GM12878 (cell line): ENCODE measurements at regions not wholly inside any gene's neighbourhood (a gene's known extent, or its start where the extent isn't known, plus 50 kb on each side); places are given as distances from the start of the nearest gene placed in this dataset.

Experiments
- ATAC-seq: fragments of 200-7000 bp; cut with Tn5 transposase; 3 replicates; pipeline ENCODE4 v1.9.1; 2020; ENCODE audit warnings: mild to moderate bottlenecking, moderate library complexity
- BruUV-seq: library from RNA; stranded (reverse); fragments of 400-500 nt; replicated peaks from 2 replicates; lab custom pipeline; 2021; lab: Mats Ljungman, UMichigan
- CTCF ChIA-PET: fragments of 300-600 bp; sonication (Branson Sonifier 250); formaldehyde crosslinking; extraction: SDS; loops from one replicate; lab custom pipeline; 2021; ENCODE audit warnings: inconsistent platforms; lab: Yijun Ruan, JAX
- POLR2A ChIA-PET: fragments of 350-600 bp; formaldehyde crosslinking; extraction: SDS; loops from one replicate; lab custom pipeline; 2021; ENCODE audit warnings: inconsistent platforms; lab: Charles Lee
- RAD21 ChIA-PET: fragments of 300-600 bp; sonication (Branson Sonifier 250); formaldehyde crosslinking; loops from one replicate; lab custom pipeline; 2023; ENCODE audit warnings: antibody characterized with exemption; ENCODE audit not compliant: unreplicated experiment; lab: Charles Lee
- SMC1A ChIA-PET: fragments of 300-600 bp; sonication (Branson Sonifier 250); formaldehyde crosslinking; loops from one replicate; lab custom pipeline; 2023; ENCODE audit not compliant: unreplicated experiment, uncharacterized antibody; lab: Charles Lee
- DNase-seq: peaks from one replicate; pipeline ENCODE4 v3.0.0-alpha.2; 2011; ENCODE audit warnings: low read depth, low spot score
- FAIRE-seq: peaks from 3 replicates; lab custom pipeline; 2011; peaks lifted over from hg19 to GRCh38; lab: Jason Lieb, UNC
- H2AFZ ChIP-seq: 2 replicates; pipeline ENCODE4 v1.6.0; 2011; ENCODE audit warnings: low read depth, low read length, control low read depth; ENCODE audit not compliant: control insufficient read depth
- H3K27ac ChIP-seq: 2 replicates; pipeline ENCODE4 v1.5.1; 2011; ENCODE audit warnings: control low read depth; ENCODE audit not compliant: control insufficient read depth, insufficient read depth
- H3K27me3 ChIP-seq, 2 experiments: replicated peaks in 1 of 2; 2 replicates each; pipeline versions ENCODE4 v1.6.0 to v1.6.1; 2011; ENCODE audit warnings: low read length in 1 of 2; ENCODE audit not compliant: control insufficient read depth in 2 of 2, insufficient read depth in 2 of 2
- H3K36me3 ChIP-seq, 2 experiments: 2 replicates each; pipeline ENCODE4 v1.5.1; 2011; ENCODE audit warnings: low read length in 1 of 2; ENCODE audit not compliant: control insufficient read depth in 2 of 2, insufficient read depth in 2 of 2
- H3K4me1 ChIP-seq: 2 replicates; pipeline ENCODE4 v1.6.1; 2011; ENCODE audit warnings: mild to moderate bottlenecking, low read length, moderate library complexity, mixed read lengths; ENCODE audit not compliant: control insufficient read depth, insufficient read depth
- H3K4me2 ChIP-seq: 2 replicates; pipeline ENCODE4 v1.6.0; 2011; ENCODE audit warnings: control low read depth; ENCODE audit not compliant: control insufficient read depth, insufficient read depth
- H3K4me3 ChIP-seq: fragments of 200-600 bp; sonication (generic); 2 replicates; pipeline ENCODE4 v1.5.1; 2016
- H3K79me2 ChIP-seq: 2 replicates; pipeline ENCODE4 v1.6.0; 2011; ENCODE audit warnings: low read length; ENCODE audit not compliant: control insufficient read depth, insufficient read depth
- H3K9ac ChIP-seq: 2 replicates; pipeline ENCODE4 v1.8.0; 2011; ENCODE audit warnings: low read length, control low read depth, mixed read lengths; ENCODE audit not compliant: control insufficient read depth, insufficient read depth
- H3K9me3 ChIP-seq: replicated peaks from 3 replicates; pipeline ENCODE4 v1.5.1; 2011; ENCODE audit warnings: mild to moderate bottlenecking, low read length; ENCODE audit not compliant: control insufficient read depth, insufficient read depth
- H4K20me1 ChIP-seq: 2 replicates; pipeline ENCODE4 v1.6.0; 2011; ENCODE audit not compliant: control insufficient read depth, insufficient read depth
- BACH1 ChIP-seq: fragments of 450-650 bp; IDR thresholded peaks from 2 replicates; pipeline ENCODE4 v1.6.1; 2017; ENCODE audit warnings: mild to moderate bottlenecking, borderline replicate concordance
- HDAC6 ChIP-seq: fragments of 200-600 bp; sonication (generic); IDR thresholded peaks from one replicate; pipeline ENCODE4 v1.8.0; 2017; ENCODE audit warnings: antibody characterized with exemption; ENCODE audit not compliant: unreplicated experiment
- KAT2A ChIP-seq: conservative IDR thresholded peaks from 2 replicates; pipeline ENCODE4 v1.6.1; 2011; ENCODE audit warnings: low read depth, low read length; ENCODE audit not compliant: control insufficient read depth
- RELA ChIP-seq: fragments of 450-650 bp; IDR thresholded peaks from 2 replicates; pipeline ENCODE4 v1.8.0; 2014; ENCODE audit warnings: borderline replicate concordance; ENCODE audit not compliant: partially characterized antibody
- ZNF622 ChIP-seq: fragments of 450-650 bp; IDR thresholded peaks from 2 replicates; pipeline ENCODE4 v1.6.1; 2017; ENCODE audit warnings: mild to moderate bottlenecking, inconsistent platforms
- WGBS: methylation state at CpG from one replicate; pipeline ENCODE4 v1.1.6; 2016; ENCODE audit warnings: low lambda C conversion rate; ENCODE audit not compliant: insufficient replicate concordance, insufficient coverage; ENCODE audit errors: missing lambda C conversion rate; 5-methylcytosine and 5-hydroxymethylcytosine counted together
- in situ Hi-C: fragments of 300-500 bp; cut with MboI; formaldehyde crosslinking; loops from 9 replicates; pipeline ENCODE4 v1.14.3; 2018; ENCODE audit warnings: mixed read lengths
- intact Hi-C: fragments of 100-400 bp; cut with micrococcal nuclease; formaldehyde crosslinking; loops from one replicate; pipeline ENCODE4 v1.14.2; 2022; ENCODE audit not compliant: unreplicated experiment
- TF ChIP-seq, protein P1 (sequence below): fragments of 150-350 bp; IDR thresholded peaks from 2 replicates; pipeline ENCODE4 v1.6.1; 2016; ENCODE audit warnings: low read depth, low read length
- TF ChIP-seq, protein P2 (sequence below): IDR thresholded peaks from 2 replicates; pipeline ENCODE4 v1.6.1; 2012; ENCODE audit warnings: mild to moderate bottlenecking, low read depth, low read length
- TF ChIP-seq, protein P3 (sequence below): IDR thresholded peaks from 2 replicates; pipeline ENCODE4 v1.6.1; 2011; ENCODE audit warnings: mild to moderate bottlenecking, low read depth, low read length, moderate library complexity; ENCODE audit not compliant: insufficient replicate concordance
- TF ChIP-seq, protein P4 (sequence below): IDR thresholded peaks from 2 replicates; pipeline ENCODE4 v1.6.1; 2012; ENCODE audit warnings: low read depth, low read length, improper control_type of control experiment

DNA sequence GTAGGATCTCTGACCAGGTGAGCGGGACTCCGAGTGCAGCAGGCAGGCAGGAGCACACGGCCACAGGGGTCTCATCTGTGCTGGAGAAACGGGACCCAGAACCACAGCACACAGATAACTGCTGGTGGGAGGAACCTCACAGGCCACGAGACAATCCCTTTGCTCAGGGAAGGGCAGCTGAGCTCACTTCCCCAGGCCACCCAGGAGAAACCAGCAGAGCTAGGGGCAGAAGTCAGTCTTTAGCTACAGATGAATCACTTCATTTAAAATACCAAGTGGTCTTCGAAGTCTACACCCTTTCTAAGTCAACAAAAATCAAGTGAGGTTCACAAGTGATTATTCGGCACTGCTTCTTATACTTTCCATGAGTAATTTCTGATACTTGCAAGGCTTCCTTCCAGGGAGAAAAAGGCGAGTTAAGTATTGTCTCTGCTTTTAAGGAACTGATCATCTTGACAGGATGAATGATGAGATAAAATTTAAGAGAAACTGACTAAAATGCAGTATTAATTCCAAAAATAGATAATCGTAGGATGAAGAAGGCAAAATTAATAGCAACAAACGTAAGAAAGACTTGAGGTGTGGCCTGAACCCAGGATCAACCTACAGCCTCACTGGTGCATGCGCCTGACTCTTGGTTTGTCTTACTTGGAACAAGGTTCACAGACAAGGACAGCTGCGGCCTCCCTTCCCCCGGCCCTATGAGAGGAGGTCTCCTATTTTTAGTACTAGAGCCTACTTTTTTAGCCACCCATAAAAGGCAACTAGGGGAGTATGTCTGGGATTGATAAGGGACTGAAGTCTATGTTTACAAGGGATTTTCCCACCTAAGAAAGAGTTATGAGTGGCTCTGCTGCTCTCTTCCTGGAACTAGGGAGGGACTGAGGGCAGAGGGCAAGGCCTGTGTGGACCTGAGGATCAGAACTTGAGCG is 233.6 kb downstream of the TTLL2 start:
- no peak overlapping the region for H3K9ac ChIP-seq
- H3K4me3 ChIP-seq: no peak overlapping the region
- no peak overlapping the region for H3K27ac ChIP-seq
- H3K4me2 ChIP-seq: no peak overlapping the region
- intact Hi-C loops: no loop called here
- H3K4me1 ChIP-seq: no peaks in the 10 kb centered on the region
- ChIA-PET POLR2A (no interaction called here), RAD21 (no interaction called here), CTCF (no interaction called here), SMC1A (no interaction called here)
- in situ Hi-C loops: no loop called here
- H3K36me3 ChIP-seq: no peaks in the 10 kb centered on the region
- no peaks in the 10 kb centered on the region for H3K79me2 ChIP-seq
- FAIRE-seq (no peak), DNase-seq (no peak), ATAC-seq (no peak)
- no peaks in the 10 kb centered on the region for H3K27me3 ChIP-seq
- no TSS peak for BruUV-seq
- no peak overlapping the region for H2AFZ ChIP-seq
- WGBS: 34% methylated on average over 14 of the region's 14 CpGs
- H4K20me1 ChIP-seq: no peaks in the 10 kb centered on the region
- no peaks in the 10 kb centered on the region for H3K9me3 ChIP-seq
- TF ChIP-seq, protein P1, sequence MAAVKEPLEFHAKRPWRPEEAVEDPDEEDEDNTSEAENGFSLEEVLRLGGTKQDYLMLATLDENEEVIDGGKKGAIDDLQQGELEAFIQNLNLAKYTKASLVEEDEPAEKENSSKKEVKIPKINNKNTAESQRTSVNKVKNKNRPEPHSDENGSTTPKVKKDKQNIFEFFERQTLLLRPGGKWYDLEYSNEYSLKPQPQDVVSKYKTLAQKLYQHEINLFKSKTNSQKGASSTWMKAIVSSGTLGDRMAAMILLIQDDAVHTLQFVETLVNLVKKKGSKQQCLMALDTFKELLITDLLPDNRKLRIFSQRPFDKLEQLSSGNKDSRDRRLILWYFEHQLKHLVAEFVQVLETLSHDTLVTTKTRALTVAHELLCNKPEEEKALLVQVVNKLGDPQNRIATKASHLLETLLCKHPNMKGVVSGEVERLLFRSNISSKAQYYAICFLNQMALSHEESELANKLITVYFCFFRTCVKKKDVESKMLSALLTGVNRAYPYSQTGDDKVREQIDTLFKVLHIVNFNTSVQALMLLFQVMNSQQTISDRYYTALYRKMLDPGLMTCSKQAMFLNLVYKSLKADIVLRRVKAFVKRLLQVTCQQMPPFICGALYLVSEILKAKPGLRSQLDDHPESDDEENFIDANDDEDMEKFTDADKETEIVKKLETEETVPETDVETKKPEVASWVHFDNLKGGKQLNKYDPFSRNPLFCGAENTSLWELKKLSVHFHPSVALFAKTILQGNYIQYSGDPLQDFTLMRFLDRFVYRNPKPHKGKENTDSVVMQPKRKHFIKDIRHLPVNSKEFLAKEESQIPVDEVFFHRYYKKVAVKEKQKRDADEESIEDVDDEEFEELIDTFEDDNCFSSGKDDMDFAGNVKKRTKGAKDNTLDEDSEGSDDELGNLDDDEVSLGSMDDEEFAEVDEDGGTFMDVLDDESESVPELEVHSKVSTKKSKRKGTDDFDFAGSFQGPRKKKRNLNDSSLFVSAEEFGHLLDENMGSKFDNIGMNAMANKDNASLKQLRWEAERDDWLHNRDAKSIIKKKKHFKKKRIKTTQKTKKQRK: no peak
- TF ChIP-seq HDAC6 (no peak), RELA (no peak), KAT2A (no peak), ZNF622 (no peak), BACH1 (no peak)
- TF ChIP-seq, protein P2, sequence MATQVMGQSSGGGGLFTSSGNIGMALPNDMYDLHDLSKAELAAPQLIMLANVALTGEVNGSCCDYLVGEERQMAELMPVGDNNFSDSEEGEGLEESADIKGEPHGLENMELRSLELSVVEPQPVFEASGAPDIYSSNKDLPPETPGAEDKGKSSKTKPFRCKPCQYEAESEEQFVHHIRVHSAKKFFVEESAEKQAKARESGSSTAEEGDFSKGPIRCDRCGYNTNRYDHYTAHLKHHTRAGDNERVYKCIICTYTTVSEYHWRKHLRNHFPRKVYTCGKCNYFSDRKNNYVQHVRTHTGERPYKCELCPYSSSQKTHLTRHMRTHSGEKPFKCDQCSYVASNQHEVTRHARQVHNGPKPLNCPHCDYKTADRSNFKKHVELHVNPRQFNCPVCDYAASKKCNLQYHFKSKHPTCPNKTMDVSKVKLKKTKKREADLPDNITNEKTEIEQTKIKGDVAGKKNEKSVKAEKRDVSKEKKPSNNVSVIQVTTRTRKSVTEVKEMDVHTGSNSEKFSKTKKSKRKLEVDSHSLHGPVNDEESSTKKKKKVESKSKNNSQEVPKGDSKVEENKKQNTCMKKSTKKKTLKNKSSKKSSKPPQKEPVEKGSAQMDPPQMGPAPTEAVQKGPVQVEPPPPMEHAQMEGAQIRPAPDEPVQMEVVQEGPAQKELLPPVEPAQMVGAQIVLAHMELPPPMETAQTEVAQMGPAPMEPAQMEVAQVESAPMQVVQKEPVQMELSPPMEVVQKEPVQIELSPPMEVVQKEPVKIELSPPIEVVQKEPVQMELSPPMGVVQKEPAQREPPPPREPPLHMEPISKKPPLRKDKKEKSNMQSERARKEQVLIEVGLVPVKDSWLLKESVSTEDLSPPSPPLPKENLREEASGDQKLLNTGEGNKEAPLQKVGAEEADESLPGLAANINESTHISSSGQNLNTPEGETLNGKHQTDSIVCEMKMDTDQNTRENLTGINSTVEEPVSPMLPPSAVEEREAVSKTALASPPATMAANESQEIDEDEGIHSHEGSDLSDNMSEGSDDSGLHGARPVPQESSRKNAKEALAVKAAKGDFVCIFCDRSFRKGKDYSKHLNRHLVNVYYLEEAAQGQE: no peak
- TF ChIP-seq, protein P3, sequence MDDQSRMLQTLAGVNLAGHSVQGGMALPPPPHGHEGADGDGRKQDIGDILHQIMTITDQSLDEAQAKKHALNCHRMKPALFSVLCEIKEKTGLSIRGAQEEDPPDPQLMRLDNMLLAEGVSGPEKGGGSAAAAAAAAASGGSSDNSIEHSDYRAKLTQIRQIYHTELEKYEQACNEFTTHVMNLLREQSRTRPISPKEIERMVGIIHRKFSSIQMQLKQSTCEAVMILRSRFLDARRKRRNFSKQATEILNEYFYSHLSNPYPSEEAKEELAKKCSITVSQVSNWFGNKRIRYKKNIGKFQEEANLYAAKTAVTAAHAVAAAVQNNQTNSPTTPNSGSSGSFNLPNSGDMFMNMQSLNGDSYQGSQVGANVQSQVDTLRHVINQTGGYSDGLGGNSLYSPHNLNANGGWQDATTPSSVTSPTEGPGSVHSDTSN: no peak
- TF ChIP-seq, protein P4, sequence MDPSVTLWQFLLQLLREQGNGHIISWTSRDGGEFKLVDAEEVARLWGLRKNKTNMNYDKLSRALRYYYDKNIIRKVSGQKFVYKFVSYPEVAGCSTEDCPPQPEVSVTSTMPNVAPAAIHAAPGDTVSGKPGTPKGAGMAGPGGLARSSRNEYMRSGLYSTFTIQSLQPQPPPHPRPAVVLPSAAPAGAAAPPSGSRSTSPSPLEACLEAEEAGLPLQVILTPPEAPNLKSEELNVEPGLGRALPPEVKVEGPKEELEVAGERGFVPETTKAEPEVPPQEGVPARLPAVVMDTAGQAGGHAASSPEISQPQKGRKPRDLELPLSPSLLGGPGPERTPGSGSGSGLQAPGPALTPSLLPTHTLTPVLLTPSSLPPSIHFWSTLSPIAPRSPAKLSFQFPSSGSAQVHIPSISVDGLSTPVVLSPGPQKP: no peak
